NT2/D1 (cell line): ENCODE measurements at regions not wholly inside any gene's neighbourhood (a gene's known extent, or its start where the extent isn't known, plus 50 kb on each side); places are given as distances from the start of the nearest gene placed in this dataset.

Source experiments
- SUZ12 ChIP-seq: IDR thresholded peaks from 2 replicates; pipeline ENCODE4 v1.6.1; 2011; ENCODE audit not compliant: insufficient read length, insufficient read depth; ENCODE audit errors: extremely low read depth
- ZNF274 ChIP-seq: IDR thresholded peaks from 2 replicates; pipeline ENCODE4 v1.6.1; 2011; ENCODE audit warnings: mild to moderate bottlenecking, low read depth, low read length

GRCh38 chr4:152166567-152166966, 369.3 kb downstream of the FBXW7 start:
- TF ChIP-seq ZNF274 = no peak
- no peak for TF ChIP-seq SUZ12
